Prostate gland (tissue), 2 donors: ENCODE measurements at regions not wholly inside any gene's neighbourhood (a gene's known extent, or its start where the extent isn't known, plus 50 kb on each side); places are given as distances from the start of the nearest gene placed in this dataset.

ENCODE experiments used
- DNase-seq: peaks from one replicate; pipeline ENCODE4 v3.0.0-alpha.2; 2019; ENCODE audit warnings: low spot score
- H3K27ac ChIP-seq, 2 donors: fragments of 200-600 bp; sonication (generic); 2 replicates each; pipeline ENCODE4 v1.5.1; 2017 to 2019
- H3K27me3 ChIP-seq: fragments of 200-600 bp; sonication (generic); replicated peaks from 2 replicates; pipeline ENCODE4 v1.5.1; 2019; ENCODE audit not compliant: insufficient read depth
- H3K36me3 ChIP-seq, 2 donors: fragments of 200-600 bp; sonication (generic); 1 replicate in 1 of 2; 2 replicates in 1 of 2; pipeline versions ENCODE4 v1.5.1 to v1.8.1; 2017 to 2019
- H3K4me1 ChIP-seq: fragments of 200-600 bp; sonication (generic); replicated peaks from 2 replicates; pipeline ENCODE4 v1.5.1; 2019
- H3K4me3 ChIP-seq, 2 donors: fragments of 200-600 bp; sonication (generic); 2 replicates each; pipeline ENCODE4 v1.5.1; 2017 to 2019
- H3K9me3 ChIP-seq: fragments of 200-600 bp; sonication (generic); 2 replicates; pipeline ENCODE4 v1.5.1; 2017
- POLR2A ChIP-seq: fragments of 450-650 bp; IDR thresholded peaks from one replicate; pipeline ENCODE4 v1.6.1; 2016; ENCODE audit warnings: antibody characterized with exemption, mild to moderate bottlenecking
- POLR2AphosphoS5 ChIP-seq: sonication (generic); formaldehyde crosslinking; IDR thresholded peaks from one replicate; pipeline ENCODE4 v1.6.1; 2017; ENCODE audit warnings: antibody characterized with exemption
- WGBS: methylation state at CpG from one replicate; pipeline ENCODE4 v1.1.5; 2018; 5-methylcytosine and 5-hydroxymethylcytosine counted together
- intact Hi-C: fragments of 100-400 bp; cut with DNase I; formaldehyde crosslinking; loops from one replicate; pipeline ENCODE4 v1.14.2; 2022
- TF ChIP-seq, protein P1 (sequence below), 4 experiments: fragments of 200-600 bp in 2 of 4; fragments of 450-650 bp in 2 of 4; sonication (generic) in 2 of 4; IDR thresholded peaks; 1 replicate in 3 of 4; 2 replicates in 1 of 4; pipeline ENCODE4 v1.5.1; 2016 to 2019; ENCODE audit warnings: antibody characterized with exemption in 4 of 4, mild to moderate bottlenecking in 2 of 4, moderate library complexity in 2 of 4

DNA sequence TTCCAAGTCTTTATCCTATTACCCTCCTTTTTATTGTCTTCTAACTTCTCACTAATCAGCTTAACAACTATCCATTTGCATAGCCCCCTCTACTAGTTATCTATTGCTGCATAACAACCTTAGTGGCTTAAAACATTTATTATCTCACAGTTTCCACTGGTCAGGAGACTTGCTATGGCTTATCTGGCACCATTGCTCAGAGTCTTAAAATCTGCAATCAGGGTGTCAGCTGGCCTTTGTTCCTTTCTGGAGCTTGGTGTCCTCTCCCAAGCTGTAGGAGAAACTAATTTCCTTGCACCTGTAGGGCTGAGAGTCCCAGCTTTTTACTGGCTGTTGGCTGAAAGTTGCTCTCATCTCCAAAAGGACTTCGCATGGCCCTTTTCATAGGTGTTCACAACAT, 137.0 kb upstream of the SMIM31 start:
- H3K27ac ChIP-seq, result no peak overlapping the region
- H3K4me1 ChIP-seq, result no peaks in the 10 kb centered on the region
- H3K9me3 ChIP-seq, result no peaks in the 10 kb centered on the region
- no peak for DNase-seq
- H3K27me3 ChIP-seq, result no peaks in the 10 kb centered on the region
- TF ChIP-seq POLR2AphosphoS5 (no peak), POLR2A (no peak)
- TF ChIP-seq, protein P1, sequence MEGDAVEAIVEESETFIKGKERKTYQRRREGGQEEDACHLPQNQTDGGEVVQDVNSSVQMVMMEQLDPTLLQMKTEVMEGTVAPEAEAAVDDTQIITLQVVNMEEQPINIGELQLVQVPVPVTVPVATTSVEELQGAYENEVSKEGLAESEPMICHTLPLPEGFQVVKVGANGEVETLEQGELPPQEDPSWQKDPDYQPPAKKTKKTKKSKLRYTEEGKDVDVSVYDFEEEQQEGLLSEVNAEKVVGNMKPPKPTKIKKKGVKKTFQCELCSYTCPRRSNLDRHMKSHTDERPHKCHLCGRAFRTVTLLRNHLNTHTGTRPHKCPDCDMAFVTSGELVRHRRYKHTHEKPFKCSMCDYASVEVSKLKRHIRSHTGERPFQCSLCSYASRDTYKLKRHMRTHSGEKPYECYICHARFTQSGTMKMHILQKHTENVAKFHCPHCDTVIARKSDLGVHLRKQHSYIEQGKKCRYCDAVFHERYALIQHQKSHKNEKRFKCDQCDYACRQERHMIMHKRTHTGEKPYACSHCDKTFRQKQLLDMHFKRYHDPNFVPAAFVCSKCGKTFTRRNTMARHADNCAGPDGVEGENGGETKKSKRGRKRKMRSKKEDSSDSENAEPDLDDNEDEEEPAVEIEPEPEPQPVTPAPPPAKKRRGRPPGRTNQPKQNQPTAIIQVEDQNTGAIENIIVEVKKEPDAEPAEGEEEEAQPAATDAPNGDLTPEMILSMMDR (IDR thresholded peaks at IDR 0.05), result no peak
- H3K4me3 ChIP-seq, result no peak overlapping the region
- no peaks in the 10 kb centered on the region for H3K36me3 ChIP-seq
- WGBS, result 95% methylated on average over 1 of the region's 1 CpG
- intact Hi-C loops, result no loop called here

DNA sequence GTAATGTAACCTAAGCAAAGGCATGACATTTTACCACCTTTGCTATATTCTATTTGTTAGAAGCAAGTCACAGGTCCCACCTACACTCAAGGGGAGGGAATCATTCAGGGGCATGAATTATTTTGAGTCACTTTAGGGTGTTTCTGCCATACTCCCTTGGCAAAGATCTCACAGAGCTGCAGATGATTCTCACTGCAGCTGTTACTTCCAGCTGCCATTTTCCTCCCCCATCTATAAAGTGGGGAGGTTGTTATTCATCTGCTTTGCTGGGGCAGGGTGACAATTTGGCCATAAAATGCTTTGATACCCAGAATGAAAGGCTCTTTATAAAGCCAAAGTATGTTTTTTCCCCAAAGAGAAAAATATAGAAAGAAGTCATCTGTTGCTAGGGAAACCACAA, 136.5 kb upstream of the SMIM31 start:
- Histone ChIP-seq H3K9me3 (no peaks in the 10 kb centered on the region), H3K4me3 (no peak overlapping the region), H3K27ac (no peak overlapping the region), H3K4me1 (no peaks in the 10 kb centered on the region), H3K27me3 (no peaks in the 10 kb centered on the region), H3K36me3 (no peaks in the 10 kb centered on the region)
- intact Hi-C loops, result no loop called here
- DNase-seq, result no peak
- TF ChIP-seq, protein P1 (IDR thresholded peaks at IDR 0.05), result no peak
- TF ChIP-seq POLR2AphosphoS5 (no peak), POLR2A (no peak)

DNA sequence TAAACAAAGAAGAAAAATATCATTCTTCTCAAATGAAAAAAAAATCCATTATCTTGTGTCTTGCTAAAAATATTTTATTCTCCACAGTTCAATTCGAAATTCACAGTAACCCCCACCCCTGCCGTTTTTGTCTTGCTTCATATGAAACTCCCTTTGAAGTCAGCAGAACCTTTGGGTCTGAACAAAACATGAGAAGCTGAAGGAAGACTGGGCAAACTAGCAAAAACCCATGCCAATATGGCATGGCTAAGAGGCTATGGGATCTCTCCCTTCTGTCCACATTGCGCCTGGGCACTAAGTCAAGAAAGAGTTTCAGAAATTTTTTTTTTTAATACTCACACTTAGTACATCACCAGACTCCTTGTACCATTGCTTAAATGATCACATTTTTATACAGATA, 136.0 kb upstream of the SMIM31 start:
- Histone ChIP-seq H3K36me3 (no peaks in the 10 kb centered on the region), H3K9me3 (no peaks in the 10 kb centered on the region), H3K27me3 (no peaks in the 10 kb centered on the region), H3K4me3 (no peak overlapping the region), H3K4me1 (no peaks in the 10 kb centered on the region), H3K27ac (no peak overlapping the region)
- 79% methylated on average over 3 of the region's 3 CpGs for WGBS
- DNase-seq, result no peak
- intact Hi-C loops, result no loop called here
- TF ChIP-seq POLR2AphosphoS5 (no peak), POLR2A (no peak)
- TF ChIP-seq, protein P1 (IDR thresholded peaks at IDR 0.05), result no peak

DNA sequence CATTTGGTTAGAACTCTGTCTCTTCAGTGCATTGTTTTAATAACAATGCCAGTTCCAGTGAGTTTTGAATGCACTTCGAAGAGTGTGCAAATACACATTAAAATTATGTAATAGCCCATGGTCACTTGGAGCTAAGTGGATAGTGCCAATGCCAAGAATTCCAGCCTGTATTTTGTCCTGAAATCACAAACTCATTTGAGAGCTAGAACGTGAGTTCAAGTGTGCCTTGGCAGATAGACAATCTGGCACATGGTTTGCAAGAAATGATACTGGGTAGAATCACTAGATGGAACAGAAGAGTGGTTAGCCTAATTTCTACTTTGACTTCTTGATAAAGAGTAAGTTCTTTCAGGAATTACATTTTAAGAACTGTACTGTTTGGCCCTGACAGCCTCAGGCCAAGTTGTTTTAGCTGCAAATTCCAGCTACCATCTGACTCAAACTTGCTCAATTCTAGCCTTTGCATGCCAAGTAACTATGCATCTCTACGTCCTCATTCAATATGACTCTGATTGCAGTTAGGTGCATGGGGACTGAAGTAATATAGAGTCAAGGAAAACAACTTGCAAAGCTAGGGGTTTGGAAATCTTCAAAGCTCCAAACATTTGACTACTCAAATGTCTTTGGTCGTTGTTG, 131.9 kb upstream of the SMIM31 start:
- Histone ChIP-seq H3K27me3 (no peaks in the 10 kb centered on the region), H3K9me3 (no peaks in the 10 kb centered on the region), H3K4me3 (no peak overlapping the region), H3K36me3 (no peaks in the 10 kb centered on the region), H3K4me1 (no peaks in the 10 kb centered on the region), H3K27ac (no peak overlapping the region)
- intact Hi-C loops, result no loop called here
- 52% methylated on average over 4 of the region's 4 CpGs for whole genome bisulfite sequencing
- DNase-seq, result no peak
- no peak for TF ChIP-seq POLR2A
- TF ChIP-seq, protein P1 (IDR thresholded peaks at IDR 0.05), result no peak

DNA sequence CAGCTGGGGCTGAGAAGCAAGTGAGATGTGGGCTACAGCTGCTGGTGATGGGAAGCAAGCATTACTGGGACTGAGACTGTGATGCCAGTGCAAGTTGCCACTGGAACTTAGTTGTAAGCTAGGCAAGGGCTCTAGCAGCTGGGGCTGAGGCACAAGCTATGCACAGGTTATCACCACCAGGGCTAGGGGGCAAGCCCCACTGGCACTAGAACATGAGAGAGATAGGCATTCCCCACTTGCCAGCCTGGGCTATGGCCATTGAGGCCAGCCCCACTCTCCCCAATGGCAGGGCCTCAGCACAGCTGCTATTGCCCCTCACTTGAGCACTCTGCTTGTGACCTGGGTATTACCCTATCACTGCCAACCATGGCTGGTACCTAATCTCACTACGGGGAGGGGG, 130.8 kb upstream of the SMIM31 start:
- no peak for DNase-seq
- 92% methylated on average over 1 of the region's 1 CpG for WGBS

More for the DNA sequence above, 130.8 kb upstream of the SMIM31 start:
- TF ChIP-seq POLR2A (no peak), POLR2AphosphoS5 (no peak)
- TF ChIP-seq, protein P1 (IDR thresholded peaks at IDR 0.05), result no peak
- no peaks in the 10 kb centered on the region for H3K27me3 ChIP-seq
- H3K27ac ChIP-seq, result no peak overlapping the region
- H3K9me3 ChIP-seq, result no peaks in the 10 kb centered on the region
- H3K36me3 ChIP-seq, result no peaks in the 10 kb centered on the region
- H3K4me1 ChIP-seq, result no peaks in the 10 kb centered on the region
- intact Hi-C loops, result no loop called here
- H3K4me3 ChIP-seq, result no peak overlapping the region
